Dedifferentiated amniotic fluid mesenchymal stem cell (primary cell): ENCODE measurements at regions not wholly inside any gene's neighbourhood (a gene's known extent, or its start where the extent isn't known, plus 50 kb on each side); places are given as distances from the start of the nearest gene placed in this dataset.

ENCODE experiments used
- DNase-seq: peaks from one replicate; pipeline ENCODE4 v3.0.0-alpha.2; 2016; ENCODE audit errors: extremely low spot score

DNA sequence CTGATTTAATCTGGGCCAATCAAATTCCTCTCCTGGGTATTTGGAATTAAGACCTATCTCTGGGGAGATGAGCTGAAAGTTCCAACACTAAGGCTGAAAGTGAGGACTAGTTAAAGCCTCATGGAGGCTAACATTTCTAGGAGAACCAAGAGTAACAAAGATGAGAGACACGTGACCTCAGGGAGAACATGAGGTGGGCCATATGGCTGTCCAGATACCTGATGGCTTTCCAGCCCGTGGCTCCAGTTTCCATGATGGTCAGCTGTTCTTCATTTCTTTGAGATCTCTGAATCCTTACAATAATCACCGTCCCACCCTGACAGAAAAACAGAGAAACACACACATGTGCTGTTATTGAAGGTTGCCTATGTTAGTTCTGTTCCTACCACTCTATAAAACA lies 66.1 kb downstream of the LEPR start:
- DNase-seq, result no peak

DNA sequence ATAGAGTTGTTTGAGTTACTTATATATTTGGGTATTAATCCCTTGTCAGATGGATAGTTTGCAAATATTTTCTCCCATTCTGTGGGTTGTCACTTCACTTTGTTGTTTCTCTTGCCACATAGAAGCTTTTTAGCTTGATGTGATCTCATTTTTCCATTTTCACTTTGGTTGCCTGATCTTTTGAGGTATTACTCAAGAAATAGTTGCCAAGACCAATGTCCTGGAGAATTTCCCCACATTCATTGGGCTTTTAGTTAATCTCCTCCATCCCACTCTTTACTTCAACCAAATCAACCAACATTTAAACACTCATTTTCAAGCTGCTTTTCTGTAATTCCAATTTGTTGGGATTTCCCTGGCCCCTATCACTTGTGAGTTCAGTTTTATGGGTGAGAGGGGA lies 69.0 kb downstream of the LEPR start:
- DNase-seq, result no peak

DNA sequence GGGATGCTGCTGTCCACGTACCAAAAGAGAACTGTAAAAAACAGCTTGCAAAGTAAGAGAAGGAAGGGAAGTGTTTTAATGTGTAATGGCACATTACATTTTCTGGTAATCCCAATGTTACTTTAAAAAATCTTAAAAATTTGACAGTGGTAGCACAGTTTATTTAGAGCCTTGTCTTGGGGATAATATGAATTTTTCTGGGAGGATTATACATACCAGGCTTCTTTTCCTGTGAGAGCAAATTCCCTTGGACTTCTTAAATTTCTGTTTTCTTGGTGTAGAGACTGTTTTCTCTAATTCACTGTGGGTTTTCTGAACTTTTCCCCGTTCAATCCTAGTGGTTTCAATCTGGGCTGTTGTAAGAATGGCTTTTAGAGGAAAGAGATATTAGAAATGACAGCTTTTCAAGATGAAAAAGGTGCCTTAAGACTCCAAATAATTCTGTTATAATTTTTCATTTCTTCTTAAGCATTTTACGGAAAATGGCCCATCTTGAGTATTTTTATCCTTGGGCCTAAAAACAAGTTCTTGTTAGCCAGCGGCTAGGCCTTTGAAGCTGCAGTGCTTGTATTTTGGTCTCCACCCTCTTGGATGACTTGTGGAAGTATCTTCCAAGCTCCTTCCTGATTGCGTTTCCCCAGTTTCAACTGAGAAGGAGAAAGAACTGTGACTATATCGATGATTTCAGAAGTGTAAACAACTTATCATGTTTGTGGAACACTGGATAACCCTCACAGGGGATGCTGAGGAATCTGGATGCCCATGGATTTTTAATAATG lies 70.0 kb downstream of the LEPR start:
- DNase-seq, result peak; percentile 45

DNA sequence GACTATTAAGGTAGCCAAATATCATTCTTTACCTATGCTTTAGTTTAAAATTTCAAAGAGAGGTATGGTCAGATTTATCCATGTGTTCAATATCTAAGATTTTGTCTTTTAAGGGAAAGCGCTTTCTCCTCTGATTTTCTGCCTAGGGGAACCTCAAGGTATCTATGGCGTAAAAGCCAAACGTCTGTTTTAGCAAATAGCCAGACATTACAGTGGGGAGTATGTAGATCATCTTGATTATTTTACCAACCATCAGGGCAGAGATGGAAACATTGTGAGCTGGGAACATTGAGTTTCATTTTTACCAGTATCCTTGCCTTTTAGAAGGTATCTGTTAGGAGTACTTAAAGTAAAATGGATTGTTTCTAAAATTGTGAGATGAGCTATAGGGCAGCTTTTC lies 71.0 kb downstream of the LEPR start:
- no peak for DNase-seq

DNA sequence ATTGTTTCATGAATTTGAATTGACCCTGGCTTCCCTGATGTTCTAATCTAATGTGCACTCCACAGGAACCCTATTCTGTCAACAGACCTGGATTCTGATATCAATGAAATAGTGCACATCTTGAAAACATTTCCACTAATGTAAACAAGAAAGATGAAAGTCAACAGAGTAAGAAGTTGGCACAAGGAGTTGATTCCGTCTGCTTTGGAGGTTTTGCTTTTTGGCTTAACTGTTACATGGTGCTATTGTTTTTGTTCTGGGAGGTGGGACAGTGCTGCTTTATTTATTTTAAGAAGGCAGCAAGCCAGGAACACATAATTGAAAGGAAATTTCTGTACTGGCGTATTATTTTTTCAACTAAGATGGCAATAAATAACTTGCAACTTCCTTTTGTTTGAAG lies 73.3 kb downstream of the LEPR start:
- no peak for DNase-seq

DNA sequence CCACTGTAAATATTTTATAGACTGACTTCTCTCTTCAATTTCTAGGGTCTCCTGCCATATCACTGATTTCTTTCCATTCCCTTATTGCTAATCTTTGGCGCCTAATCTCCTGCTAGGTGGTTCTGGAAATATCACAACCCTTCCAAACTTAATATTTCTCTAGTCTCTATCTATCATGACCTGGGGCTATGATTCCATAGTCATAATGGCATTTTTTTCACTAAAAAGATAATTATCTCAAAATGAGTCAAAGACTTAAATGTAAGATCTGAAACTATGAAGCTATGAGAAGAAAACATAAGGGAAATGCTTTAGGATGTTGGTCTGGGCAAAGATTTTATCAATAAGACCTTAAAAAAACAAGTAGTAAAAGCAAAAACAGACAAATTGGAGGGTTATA lies 74.2 kb downstream of the LEPR start:
- DNase-seq, result no peak

DNA sequence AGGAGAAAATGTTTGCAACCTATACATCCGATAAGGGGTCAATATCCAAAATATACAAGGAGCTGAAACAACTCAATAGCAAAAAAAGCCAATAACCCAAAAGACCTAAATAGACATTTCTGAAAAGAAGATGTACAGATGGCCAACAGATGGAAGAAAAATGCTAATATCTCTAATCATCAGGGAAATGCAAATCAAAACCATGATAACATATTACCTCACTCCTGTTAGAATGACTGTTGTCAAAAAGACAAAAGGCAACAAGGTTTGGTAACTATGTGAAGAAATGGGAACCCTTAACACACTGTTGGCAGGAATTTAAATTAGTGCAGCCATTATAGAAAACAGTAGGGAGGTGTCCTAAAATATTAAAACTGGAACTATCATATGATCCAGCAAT lies 74.7 kb downstream of the LEPR start:
- DNase-seq, result no peak

DNA sequence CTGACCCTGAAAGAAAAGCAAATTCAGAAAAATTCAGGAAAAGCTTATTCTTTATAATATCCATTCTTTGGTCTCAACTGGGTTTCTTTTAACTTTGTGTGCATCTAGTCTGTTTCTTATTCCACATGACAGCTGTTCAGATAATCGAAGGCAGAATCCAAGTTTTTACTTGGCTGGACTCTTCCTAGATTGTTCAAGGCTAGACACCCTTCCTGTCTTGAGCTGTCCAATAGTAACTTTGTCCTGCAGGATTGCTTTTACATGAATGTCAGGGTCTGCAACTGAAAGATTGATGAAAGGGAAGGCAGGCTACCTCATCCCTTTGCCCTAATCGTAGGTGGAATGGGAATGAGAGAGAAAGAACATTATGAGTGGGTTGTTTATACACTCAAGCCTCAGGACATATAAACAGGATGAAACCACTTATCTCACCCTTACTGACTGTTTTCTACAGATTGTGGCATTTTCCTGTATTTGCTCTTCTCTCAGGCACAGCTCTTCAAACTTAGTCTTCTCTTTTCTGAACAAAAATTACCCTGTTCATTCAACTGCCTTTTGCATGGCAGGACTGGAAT lies 76.9 kb downstream of the LEPR start:
- no peak for DNase-seq

DNA sequence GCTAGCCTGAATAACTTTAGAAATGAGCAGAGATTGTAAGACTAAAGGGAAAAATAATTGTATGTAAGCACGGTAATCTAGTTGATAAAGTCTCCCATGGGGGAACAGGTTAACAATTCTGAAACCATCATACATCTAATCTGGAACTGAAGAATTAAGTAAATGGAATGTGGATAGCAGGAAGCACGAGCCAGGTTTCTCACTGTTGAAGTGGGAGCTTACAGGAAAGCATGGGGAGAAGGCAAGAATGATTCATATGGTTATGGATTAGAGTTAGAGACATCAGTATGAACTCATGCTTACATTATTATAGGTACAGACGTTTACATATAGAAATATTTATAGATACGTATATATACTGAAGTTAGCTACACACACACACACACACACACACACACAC lies 83.0 kb downstream of the LEPR start:
- DNase-seq, result no peak

DNA sequence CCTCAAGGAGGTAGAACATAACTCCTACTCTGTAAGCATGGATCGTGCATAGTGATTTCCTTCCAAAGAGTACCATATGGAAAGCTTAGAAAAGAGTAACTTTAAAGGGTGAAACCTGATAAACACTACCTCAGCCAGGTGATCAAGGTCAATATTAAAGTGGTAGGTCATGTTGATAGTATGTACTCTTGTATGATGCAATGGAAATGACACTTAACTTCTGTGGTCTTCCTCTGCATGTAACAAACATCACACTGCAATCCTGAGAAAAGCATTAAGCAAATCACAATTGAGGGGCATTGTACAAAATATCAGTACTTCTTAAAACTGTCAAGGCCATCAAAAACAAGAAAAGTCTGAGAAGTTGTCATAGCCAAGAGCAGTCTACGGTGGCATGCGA lies 83.8 kb downstream of the LEPR start:
- no peak for DNase-seq

DNA sequence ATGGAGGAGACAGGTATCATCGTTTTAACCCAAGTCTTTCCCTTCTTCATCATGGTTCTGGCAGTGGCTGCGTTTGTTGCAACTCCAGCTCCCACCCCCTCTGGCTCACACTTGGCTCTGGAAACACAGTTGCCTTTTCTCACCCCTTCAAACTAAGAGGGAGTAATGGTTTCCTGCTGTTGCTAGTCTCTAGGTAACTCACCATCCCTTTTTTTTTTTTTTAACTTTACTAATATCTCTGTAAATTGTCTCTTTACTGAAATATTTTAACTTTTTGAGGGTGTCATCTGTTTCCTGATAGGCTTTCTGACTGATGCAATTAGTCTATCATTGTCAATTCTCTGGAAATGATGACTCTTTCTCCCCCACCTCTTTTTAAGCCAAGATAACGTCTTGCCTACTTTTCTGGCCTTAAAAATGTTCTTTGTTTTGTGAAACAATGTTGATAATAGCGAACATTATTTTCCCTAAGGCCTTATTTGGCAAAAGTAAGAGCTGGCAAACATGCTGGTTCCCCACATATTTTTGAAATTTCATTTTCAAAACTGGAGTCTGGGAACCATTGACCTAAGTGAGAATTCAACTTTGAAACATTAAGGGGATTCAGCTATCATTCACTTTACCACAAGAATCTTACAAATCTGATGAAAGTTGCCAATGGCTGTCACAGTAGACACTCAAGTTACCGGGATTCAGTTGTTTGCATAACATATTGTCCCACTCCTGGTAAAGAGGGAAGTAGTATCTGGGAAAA lies 85.3 kb downstream of the LEPR start:
- no peak for DNase-seq

DNA sequence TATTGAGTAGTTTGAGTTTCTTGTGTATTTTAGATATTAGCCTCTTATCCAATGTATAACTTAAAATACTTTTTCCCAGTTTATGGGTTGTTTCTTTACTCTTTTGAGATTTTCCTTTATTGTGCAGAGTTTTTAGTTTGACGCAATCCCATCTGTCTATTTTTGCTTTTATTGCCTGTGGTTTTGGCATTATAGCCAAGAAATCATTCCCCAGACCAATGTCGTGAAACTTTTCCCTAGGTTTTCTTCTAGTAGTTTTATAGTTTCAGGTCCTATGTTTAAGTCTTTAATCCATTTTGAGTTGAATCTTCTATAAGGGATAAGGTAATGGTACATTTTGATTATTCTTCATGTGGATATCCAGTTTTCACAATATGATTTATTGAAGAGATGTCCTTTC lies 87.6 kb downstream of the LEPR start:
- DNase-seq, result no peak

DNA sequence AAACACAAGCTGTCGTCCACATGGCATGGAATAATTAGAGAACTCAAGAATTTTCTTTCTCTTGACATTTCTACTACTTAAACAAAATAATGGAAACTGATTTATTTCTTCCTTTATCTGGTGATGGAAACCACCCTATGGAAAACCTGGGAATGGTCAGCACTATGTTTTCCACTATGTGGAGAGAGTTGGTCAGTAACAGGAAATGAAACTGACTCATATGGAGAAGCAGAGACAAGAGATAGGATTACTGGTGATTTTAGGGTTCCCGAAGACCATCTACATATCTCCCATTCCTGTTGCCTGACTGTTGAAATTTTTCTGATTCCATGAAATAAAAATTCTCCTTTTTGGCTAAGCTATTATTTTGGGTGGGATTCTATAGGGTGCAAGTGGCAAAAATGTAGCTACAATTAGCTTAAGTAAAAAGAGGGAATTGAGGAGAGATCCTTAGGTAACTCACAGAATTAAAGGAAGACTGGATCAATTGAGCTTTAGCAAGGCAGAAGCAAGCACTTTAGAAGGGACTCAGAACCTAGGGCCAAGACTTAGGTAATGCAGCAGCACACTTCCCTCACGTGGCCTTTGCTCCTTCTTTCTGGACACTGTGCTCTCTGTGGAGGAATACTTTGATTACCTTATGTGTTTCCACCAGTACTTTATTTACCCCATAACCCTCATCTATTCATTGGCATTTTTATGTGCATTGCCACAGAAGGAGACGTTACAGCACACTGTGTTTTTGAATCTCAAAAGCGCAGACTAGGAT lies 89.6 kb downstream of the LEPR start:
- DNase-seq, result peak; percentile 31

DNA sequence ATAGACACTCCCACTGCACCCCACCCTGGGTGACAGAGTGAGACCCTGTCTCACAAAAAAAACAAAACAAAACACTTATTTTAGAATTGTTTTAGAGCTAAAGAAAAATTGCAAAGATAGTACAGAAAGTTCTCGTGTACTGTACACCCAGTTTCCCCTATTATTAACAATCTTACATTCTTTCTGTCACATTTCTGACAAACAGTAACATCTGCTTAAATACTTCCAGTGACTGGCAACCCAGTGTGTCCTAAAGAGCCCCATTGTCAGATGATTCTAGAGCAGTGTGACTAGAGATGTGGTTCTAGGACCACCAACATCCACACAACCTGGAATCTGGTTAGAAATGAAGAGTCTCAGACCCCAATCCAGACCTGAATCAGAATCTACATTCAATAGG lies 90.5 kb downstream of the LEPR start:
- DNase-seq, result no peak

DNA sequence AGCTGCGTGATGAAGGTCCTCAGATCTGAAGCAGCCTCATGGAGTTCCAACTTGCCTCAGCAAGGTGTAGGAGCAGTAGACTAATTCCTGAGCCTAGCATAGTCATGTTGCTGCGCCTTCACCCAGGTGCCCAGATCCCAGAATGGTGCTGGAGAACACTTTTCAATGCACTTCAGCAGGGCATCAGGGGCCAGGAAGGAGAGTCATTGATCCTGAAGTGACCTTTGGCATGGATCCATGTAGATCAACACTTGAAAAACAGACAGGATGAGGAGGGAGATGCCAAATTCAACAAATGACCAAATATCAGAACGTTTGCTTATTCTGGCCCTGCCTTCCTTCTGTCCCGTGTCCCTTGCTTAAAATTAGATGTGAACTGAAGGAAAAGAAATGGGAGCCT lies 91.9 kb downstream of the LEPR start:
- no peak for DNase-seq

DNA sequence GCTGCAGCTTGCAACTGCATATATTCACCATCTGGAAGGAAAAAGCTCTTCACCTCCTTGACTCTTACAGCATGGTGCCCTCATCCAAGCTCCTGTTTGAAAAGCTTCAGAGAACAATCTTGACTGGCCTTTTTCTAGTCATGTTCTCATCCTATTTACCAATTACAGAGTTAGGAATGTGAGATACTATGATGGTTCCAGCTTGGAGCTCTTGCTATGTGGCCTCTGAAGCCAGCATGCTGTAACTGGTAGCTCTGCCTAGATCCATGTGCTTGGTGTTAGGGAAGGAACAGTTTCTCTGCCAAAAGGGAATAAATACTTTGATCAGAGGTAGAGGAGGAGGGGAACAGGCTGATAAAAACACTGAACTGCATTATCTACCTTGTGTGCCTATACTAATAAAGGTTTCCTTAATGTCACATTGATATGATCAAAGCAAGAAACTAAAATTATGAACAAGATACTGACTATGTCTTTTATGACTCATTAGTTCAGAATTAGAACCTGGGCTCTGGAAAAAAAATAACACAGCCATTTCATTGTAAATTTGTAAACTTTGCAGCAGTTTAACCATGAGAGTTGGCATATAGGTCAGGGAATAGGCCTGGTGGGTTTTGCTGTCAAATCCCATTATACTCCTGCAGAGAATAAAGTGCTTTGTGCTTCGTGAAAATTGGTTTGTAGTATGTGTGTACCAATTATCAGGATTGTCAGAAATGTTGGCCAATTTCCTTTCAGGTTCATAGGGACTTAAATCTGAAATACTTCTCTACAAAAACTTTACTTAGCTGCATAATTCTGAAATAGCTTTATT lies 92.7 kb downstream of the LEPR start:
- no peak for DNase-seq

DNA sequence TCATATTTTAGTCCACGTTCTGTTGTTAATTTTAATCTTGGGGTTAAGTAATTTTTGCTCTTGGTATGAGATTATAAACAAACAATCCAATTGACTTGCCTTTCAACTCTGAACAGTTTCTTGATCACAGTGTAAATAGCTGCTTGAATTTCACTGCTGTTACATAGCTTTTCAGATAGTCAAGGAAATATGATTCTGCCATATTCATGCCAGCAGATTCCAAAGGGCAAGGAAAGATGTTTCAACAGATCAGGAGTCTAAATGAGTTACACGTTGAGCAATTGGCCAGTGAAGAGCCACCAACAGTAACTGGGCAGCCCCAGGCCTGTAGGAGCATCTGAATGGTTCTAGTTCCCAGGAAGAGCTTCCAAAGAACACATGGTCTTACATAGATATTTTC lies 93.6 kb downstream of the LEPR start:
- DNase-seq, result peak; percentile 91

DNA sequence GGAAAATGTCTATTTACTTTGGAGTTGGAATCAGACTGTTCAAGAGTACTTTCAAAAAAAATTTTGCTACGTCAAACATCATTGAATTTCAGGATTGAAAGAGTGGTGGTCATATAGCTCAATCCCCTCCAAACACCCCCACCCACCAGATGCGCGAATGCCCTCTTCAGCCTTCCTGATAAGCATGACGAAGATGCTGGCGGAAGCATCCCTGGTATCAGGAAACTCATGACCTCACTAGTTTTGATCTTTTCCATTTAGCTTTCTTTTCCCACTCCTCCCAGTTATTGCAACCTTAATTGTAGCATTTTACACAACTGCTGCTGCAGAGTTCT lies 104.4 kb downstream of the LEPR start:
- no peak for DNase-seq

DNA sequence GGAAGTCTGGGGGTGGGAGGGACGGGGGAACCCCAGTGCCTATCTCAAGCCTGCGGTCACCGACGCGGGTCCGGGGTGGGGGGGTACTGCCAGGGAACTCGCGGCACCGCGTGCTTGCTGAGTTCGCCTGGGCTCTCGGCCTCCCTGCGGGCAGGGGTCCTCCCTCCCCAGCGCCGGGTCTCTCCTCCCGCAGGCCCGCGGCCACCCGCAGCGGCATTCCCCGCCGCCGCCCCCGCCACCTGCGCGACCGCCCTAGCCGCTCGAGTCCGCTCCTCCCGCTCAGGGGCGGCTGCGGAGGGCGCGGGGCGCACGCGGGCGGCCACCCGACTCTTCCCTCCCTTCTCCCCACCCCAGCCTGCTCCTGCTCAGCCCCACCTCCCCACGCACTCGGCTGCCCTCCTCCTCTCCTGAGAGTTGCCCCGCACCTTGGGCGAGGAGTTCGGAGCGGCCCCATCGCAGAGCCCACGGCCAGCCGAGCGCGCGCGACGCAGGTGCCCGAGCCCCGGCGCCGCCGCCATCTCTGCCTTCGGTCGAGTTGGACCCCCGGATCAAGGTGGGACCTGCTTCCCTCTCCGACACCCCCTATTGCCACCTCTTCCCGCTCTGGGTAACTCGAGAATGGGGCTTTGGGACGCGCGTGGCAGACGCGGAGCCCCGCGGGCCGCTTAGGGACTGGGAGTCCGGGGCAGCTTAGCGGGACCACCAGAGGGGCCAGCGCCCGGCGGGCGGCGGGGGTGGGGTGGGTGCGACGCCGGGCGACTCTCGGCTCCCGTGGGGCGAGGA lies 105.0 kb downstream of the LEPR start:
- DNase-seq, result no peak

DNA sequence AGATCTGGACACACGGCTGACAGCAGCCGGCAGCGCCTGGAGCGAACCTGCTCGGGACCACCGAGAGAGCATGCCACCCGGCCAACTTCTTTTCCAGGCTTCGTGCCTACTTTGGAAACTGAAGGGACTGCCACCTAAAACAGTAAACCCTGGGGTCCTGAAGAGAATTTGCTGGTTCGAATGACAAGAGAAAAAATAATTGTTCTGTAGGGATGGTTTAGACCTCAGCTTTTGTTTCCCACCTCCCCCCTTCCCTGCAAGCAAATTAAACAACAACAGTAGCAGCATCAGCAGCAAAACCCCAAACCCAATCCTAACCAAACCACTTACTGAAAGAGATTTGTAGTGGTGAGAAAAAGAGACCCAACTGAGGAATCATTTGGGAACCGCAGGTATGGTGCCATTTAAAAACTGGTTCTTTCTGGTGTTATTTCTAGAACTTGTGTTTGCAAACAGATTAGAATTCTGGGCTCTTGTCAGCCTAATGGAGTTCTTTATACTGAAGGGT lies 105.6 kb downstream of the LEPR start:
- no peak for DNase-seq

DNA sequence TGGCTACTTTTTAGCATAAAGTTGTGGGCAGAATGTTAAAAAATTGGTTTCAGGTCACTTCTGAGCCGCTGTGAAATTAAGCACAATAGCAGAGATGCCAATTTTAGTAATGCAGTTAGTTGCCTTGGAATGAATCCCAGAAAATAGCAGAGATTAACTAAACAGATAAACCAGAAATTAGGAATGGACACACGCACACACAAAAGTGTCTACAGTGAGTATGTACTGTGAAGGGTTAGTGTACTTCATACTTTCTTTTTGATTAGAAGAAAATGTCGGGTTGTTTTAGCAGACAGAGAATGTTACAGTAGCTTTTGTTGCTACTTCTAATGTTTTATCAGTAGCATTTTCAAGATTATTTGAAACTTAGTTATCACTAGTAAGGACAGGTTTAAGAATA lies 106.7 kb downstream of the LEPR start:
- DNase-seq, result peak; percentile 76
